K562 (cell line): ENCODE measurements at regions not wholly inside any gene's neighbourhood (a gene's known extent, or its start where the extent isn't known, plus 50 kb on each side); places are given as distances from the start of the nearest gene placed in this dataset.

ENCODE experiments used
- BRCA1 ChIP-seq, 2 experiments: fragments of 450-650 bp in 1 of 2; sonication (generic) in 1 of 2; formaldehyde crosslinking in 1 of 2; IDR thresholded peaks; 2 replicates each; pipeline versions ENCODE4 v1.5.0 to v1.6.1; 2017 to 2020; ENCODE audit warnings: mild to moderate bottlenecking in 1 of 2, missing genetic modification reagents in 1 of 2
- BRD4 ChIP-seq: fragments of 200-600 bp; sonication (generic); IDR thresholded peaks from 2 replicates; pipeline ENCODE4 v1.6.1; 2017; ENCODE audit warnings: inconsistent platforms
- CBFB ChIP-seq: sonication (generic); formaldehyde crosslinking; IDR thresholded peaks from 2 replicates; pipeline ENCODE4 v1.4.0; 2020; ENCODE audit warnings: mild to moderate bottlenecking, missing genetic modification reagents
- EP300 ChIP-seq: IDR thresholded peaks from 2 replicates; pipeline ENCODE4 v1.6.1; 2012; ENCODE audit warnings: low read length, improper control_type of control experiment
- EP400 ChIP-seq: fragments of 450-650 bp; IDR thresholded peaks from 2 replicates; pipeline ENCODE4 v1.6.1; 2017; ENCODE audit warnings: antibody characterized with exemption, mild to moderate bottlenecking, moderate library complexity
- FIP1L1 ChIP-seq: fragments of 200-400 bp; formaldehyde crosslinking; IDR thresholded peaks from 2 replicates; pipeline ENCODE4 v1.6.1; 2018; ENCODE audit warnings: mild to moderate bottlenecking, low read depth, low read length; ENCODE audit not compliant: poor library complexity, severe bottlenecking
- FOXK1 ChIP-seq: sonication (generic); formaldehyde crosslinking; IDR thresholded peaks from 2 replicates; pipeline ENCODE4 v1.8.0; 2022; ENCODE audit warnings: missing genetic modification reagents, mild to moderate bottlenecking, borderline replicate concordance
- FOXK2 ChIP-seq, 2 experiments: fragments of 450-650 bp; IDR thresholded peaks in 1 of 2; conservative IDR thresholded peaks in 1 of 2; 2 replicates each; pipeline ENCODE4 v1.6.1; 2016; ENCODE audit warnings: low read depth in 2 of 2, mild to moderate bottlenecking in 1 of 2
- HSF4 ChIP-seq: fragments of 250-450 bp; sonication (Bioruptor Pico); IDR thresholded peaks from 2 replicates; pipeline ENCODE4 v2.1.2; 2022; ENCODE audit warnings: mild to moderate bottlenecking, moderate library complexity, borderline replicate concordance
- KAT7 ChIP-seq: sonication (generic); formaldehyde crosslinking; IDR thresholded peaks from 2 replicates; pipeline ENCODE4 v1.8.0; 2022; ENCODE audit warnings: missing genetic modification reagents, mild to moderate bottlenecking, borderline replicate concordance
- KDM2B ChIP-seq: fragments of 250-450 bp; sonication (Bioruptor Pico); IDR thresholded peaks from 2 replicates; pipeline ENCODE4 v1.8.0; 2021; ENCODE audit warnings: mild to moderate bottlenecking, moderate library complexity
- KLF13 ChIP-seq: fragments of 450-650 bp; IDR thresholded peaks from 2 replicates; pipeline ENCODE4 v1.6.1; 2016; ENCODE audit warnings: missing genetic modification characterization, low read depth, mild to moderate bottlenecking, missing compliant biosample characterization, moderate library complexity, borderline replicate concordance
- MCM3 ChIP-seq: fragments of 450-650 bp; IDR thresholded peaks from 2 replicates; pipeline ENCODE4 v1.6.1; 2016
- NONO ChIP-seq, 2 experiments: fragments of 200-400 bp in 1 of 2; fragments of 450-650 bp in 1 of 2; formaldehyde crosslinking in 1 of 2; IDR thresholded peaks; 2 replicates each; pipeline ENCODE4 v1.6.1; 2017; ENCODE audit warnings: low read depth in 2 of 2, mild to moderate bottlenecking in 2 of 2, moderate library complexity in 2 of 2, low read length in 1 of 2
- SAFB ChIP-seq: fragments of 200-400 bp; formaldehyde crosslinking; IDR thresholded peaks from 2 replicates; pipeline ENCODE4 v1.6.1; 2017; ENCODE audit warnings: low read depth, low read length, borderline replicate concordance
- SIX5 ChIP-seq, 2 experiments: IDR thresholded peaks; 2 replicates each; pipeline ENCODE4 v1.6.1; 2011; ENCODE audit warnings: low read length in 2 of 2, borderline replicate concordance in 1 of 2, low read depth in 1 of 2, mild to moderate bottlenecking in 1 of 2, moderate library complexity in 1 of 2; ENCODE audit not compliant: insufficient read depth in 1 of 2
- SMAD4 ChIP-seq: fragments of 250-450 bp; sonication (Bioruptor Pico); conservative IDR thresholded peaks from 2 replicates; pipeline ENCODE4 v1.8.0; 2021; ENCODE audit warnings: inconsistent platforms, mild to moderate bottlenecking, moderate library complexity
- SMC3 ChIP-seq: conservative IDR thresholded peaks from 2 replicates; pipeline ENCODE4 v1.6.1; 2011; ENCODE audit warnings: low read depth, low read length, improper control_type of control experiment; ENCODE audit not compliant: insufficient read depth
- STAG1 ChIP-seq: sonication (generic); formaldehyde crosslinking; IDR thresholded peaks from 2 replicates; pipeline ENCODE4 v1.5.0; 2020; ENCODE audit warnings: missing genetic modification reagents, borderline replicate concordance
- YBX1 ChIP-seq: fragments of 450-650 bp; IDR thresholded peaks from 2 replicates; pipeline ENCODE4 v1.7.1; 2016; ENCODE audit warnings: mild to moderate bottlenecking
- ZNF175 ChIP-seq: fragments of 200-800 bp; sonication (Bioruptor generic); IDR thresholded peaks from 2 replicates; pipeline ENCODE4 v1.6.1; 2016; ENCODE audit warnings: low read depth, mild to moderate bottlenecking, missing genetic modification characterization, missing compliant biosample characterization
- ZNF253 ChIP-seq: fragments of 250-450 bp; sonication (Bioruptor Pico); conservative IDR thresholded peaks from 2 replicates; pipeline ENCODE4 v1.6.1; 2021; ENCODE audit warnings: mild to moderate bottlenecking
- ZNF316 ChIP-seq: fragments of 450-650 bp; IDR thresholded peaks from 2 replicates; pipeline ENCODE4 v1.6.1; 2016
- ZNF444 ChIP-seq: fragments of 250-450 bp; sonication (Bioruptor Pico); IDR thresholded peaks from 2 replicates; pipeline ENCODE4 v1.4.0; 2020; ENCODE audit warnings: mild to moderate bottlenecking, moderate library complexity
- ZNF445 ChIP-seq: fragments of 250-450 bp; sonication (Bioruptor Pico); IDR thresholded peaks from 2 replicates; pipeline ENCODE4 v1.4.0; 2020; ENCODE audit warnings: low read depth, mild to moderate bottlenecking, moderate library complexity
- ZNF695 ChIP-seq: fragments of 450-650 bp; formaldehyde crosslinking; IDR thresholded peaks from 2 replicates; pipeline ENCODE4 v1.4.0; 2020; ENCODE audit warnings: mild to moderate bottlenecking, moderate library complexity
- TF ChIP-seq, protein P1 (sequence below): fragments of 450-650 bp; IDR thresholded peaks from one replicate; pipeline ENCODE4 v1.6.1; 2018; ENCODE audit warnings: mild to moderate bottlenecking, moderate library complexity; ENCODE audit not compliant: partially characterized antibody
- TF ChIP-seq, protein P2 (sequence below): fragments of 250-450 bp; sonication (Bioruptor Pico); IDR thresholded peaks from 2 replicates; pipeline ENCODE4 v1.8.0; 2021; ENCODE audit warnings: moderate library complexity, mild to moderate bottlenecking, inconsistent platforms
- TF ChIP-seq, protein P3 (sequence below): fragments of 250-450 bp; sonication (Bioruptor Pico); IDR thresholded peaks from 2 replicates; pipeline ENCODE4 v1.9.0; 2021; ENCODE audit warnings: mild to moderate bottlenecking

DNA sequence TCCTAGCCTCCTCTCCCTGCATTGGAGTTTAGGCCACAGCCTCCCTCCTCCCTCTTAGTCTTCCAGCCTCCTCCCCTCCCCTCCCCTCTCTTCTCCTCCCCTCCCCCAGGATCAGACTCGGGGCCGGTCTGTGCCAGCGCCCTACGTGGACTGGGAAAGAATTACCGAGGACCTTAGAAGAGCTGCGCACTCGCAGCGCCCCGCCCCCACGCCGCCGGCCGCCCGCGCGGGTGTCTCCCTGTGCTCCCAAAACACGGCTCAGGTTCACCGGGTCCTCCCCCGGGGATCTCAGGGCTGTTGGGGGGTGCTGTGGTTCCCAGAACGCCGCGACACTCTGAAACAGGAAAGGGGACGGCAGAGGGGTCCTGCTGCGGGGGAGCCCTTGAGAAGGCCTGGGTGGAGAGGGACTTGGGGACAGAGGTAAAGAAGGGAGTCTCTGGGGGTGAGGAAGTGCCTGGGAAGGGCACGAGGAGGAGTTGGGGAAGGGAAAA lies 122.3 kb upstream of the TBL1X start (continued):
- TF ChIP-seq SAFB = no peak
- TF ChIP-seq, protein P1, sequence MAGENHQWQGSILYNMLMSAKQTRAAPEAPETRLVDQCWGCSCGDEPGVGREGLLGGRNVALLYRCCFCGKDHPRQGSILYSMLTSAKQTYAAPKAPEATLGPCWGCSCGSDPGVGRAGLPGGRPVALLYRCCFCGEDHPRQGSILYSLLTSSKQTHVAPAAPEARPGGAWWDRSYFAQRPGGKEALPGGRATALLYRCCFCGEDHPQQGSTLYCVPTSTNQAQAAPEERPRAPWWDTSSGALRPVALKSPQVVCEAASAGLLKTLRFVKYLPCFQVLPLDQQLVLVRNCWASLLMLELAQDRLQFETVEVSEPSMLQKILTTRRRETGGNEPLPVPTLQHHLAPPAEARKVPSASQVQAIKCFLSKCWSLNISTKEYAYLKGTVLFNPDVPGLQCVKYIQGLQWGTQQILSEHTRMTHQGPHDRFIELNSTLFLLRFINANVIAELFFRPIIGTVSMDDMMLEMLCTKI = no peak
- no peak for TF ChIP-seq YBX1
- TF ChIP-seq MCM3 = no peak
- peak; percentile 26; the same call in 1 of the 2 replicates for TF ChIP-seq EP300
- TF ChIP-seq KAT7 (CRISPR knock-in tag) = no peak
- TF ChIP-seq STAG1 = no peak
- TF ChIP-seq BRCA1 (IDR thresholded peaks at IDR 0.05) = no peak
- TF ChIP-seq BRCA1 (CRISPR knock-in tag; IDR thresholded peaks at IDR 0.05) = no peak
- TF ChIP-seq KDM2B (CRISPR knock-in tag) = no peak
- TF ChIP-seq FIP1L1 = no peak
- TF ChIP-seq NONO (IDR thresholded peaks at IDR 0.05; ENCODE audit: low read depth in 2 of 2, low read length in 1 of 2) = no peak
- no peak for TF ChIP-seq ZNF445 (CRISPR knock-in tag)
- TF ChIP-seq ZNF444 (CRISPR knock-in tag) = no peak
- TF ChIP-seq ZNF316 = no peak
- TF ChIP-seq ZNF175 = no peak
- no peak for TF ChIP-seq FOXK1 (CRISPR knock-in tag)
- TF ChIP-seq, protein P2, sequence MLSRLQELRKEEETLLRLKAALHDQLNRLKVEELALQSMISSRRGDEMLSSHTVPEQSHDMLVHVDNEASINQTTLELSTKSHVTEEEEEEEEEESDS (CRISPR knock-in tag) = no peak
- 0 out of 2 replicates have a peak, but pooled peaks have one; percentile 15 for TF ChIP-seq SMC3
- TF ChIP-seq HSF4 = no peak
- peak; percentile 70; the same call in 1 of the 2 replicates for TF ChIP-seq KLF13 (tag)
- no peak for TF ChIP-seq ZNF695 (CRISPR knock-in tag)
- no peak for TF ChIP-seq CBFB (CRISPR knock-in tag)
- TF ChIP-seq SIX5 (IDR thresholded peaks at IDR 0.05; ENCODE audit: borderline replicate concordance in 1 of 2, insufficient read depth in 1 of 2, low read depth in 1 of 2, low read length in 2 of 2) = no peak
- TF ChIP-seq SMAD4 (CRISPR knock-in tag) = peak; percentile 68; the same call in 1 of the 2 replicates
- TF ChIP-seq FOXK2 (conservative IDR thresholded peaks at IDR 0.05 in 1 of 2, IDR thresholded peaks at IDR 0.05 in 1 of 2; ENCODE audit: low read depth in 2 of 2) = no peak
- TF ChIP-seq, protein P3, sequence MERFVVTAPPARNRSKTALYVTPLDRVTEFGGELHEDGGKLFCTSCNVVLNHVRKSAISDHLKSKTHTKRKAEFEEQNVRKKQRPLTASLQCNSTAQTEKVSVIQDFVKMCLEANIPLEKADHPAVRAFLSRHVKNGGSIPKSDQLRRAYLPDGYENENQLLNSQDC (CRISPR knock-in tag) = no peak
- TF ChIP-seq ZNF253 = no peak
- no peak for TF ChIP-seq BRD4
- TF ChIP-seq EP400 = peak; percentile 55; the same call in 1 of the 2 replicates
